ENCODE measurements at regions not wholly inside any gene's neighbourhood (a gene's known extent, or its start where the extent isn't known, plus 50 kb on each side); places are given as distances from the start of the nearest gene placed in this dataset.

DNA sequence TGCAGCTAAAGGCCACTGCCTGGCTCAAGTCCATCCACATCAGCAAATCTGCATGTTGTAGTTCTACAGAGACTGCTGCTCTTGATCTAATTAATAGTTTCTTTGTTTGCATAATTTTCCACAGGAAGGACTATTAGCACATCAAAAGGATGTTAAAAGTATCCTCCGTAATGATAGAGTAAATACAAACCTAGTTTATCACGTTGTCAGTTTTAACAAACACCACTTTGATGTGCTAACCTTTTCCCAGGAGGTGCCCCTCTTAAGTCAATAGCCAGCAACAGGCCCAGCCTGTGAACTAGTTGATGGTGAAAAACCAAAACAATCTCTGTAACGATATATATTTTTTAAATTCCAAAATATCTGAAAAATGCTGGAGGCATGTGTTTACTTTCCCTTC is 64.2 kb upstream of the SLC22A15 start:
- H3K27ac ChIP-seq (ENCODE audit: extremely low read depth, low read depth, low read length), result no peak overlapping the region
- H4K20me1 ChIP-seq (replicated peaks; ENCODE audit: control insufficient read depth, insufficient read depth, low read length), result no peaks in the 10 kb centered on the region
- no peak overlapping the region for H3K4me3 ChIP-seq
- peaks cover 3 to 8% of the 10 kb centered on the region in 2 experiments; a peak in 2 of 5 replicates for H3K27me3 ChIP-seq (ENCODE audit: control insufficient read depth in 2 of 2, insufficient read depth in 2 of 2, low read length in 2 of 2)
- H2AFZ ChIP-seq (ENCODE audit: low read depth, low read length), result no peak overlapping the region
- FAIRE-seq (no peak), ATAC-seq (no peak), DNase-seq (ENCODE audit: extremely low read depth in 1 of 4, low spot score in 3 of 4) (no peak)
- H3K9ac ChIP-seq (ENCODE audit: insufficient read depth in 1 of 2, low read depth in 2 of 2, low read length in 2 of 2), result no peak overlapping the region
- H3K79me2 ChIP-seq (ENCODE audit: control insufficient read depth, insufficient read depth, low read length), result no peaks in the 10 kb centered on the region
- ChIA-PET POLR2A (no interaction called here), CTCF (ENCODE audit: low intra/inter-chr PET ratio) (no interaction called here)
- H3K4me1 ChIP-seq (replicated peaks in 1 of 2; ENCODE audit: control insufficient read depth in 2 of 2, insufficient read depth in 2 of 2, low read length in 2 of 2), result no peaks in the 10 kb centered on the region
- H3K9me1 ChIP-seq (ENCODE audit: control insufficient read depth, insufficient read depth, low read length), result no peaks in the 10 kb centered on the region
- no peak overlapping the region for H3K4me2 ChIP-seq (ENCODE audit: insufficient read depth, low read length)
- no peaks in the 10 kb centered on the region for H3K9me3 ChIP-seq (replicated peaks; ENCODE audit: control insufficient read depth, insufficient read depth, low read depth, low read length)
- in situ Hi-C loops (cut with MboI), result no loop called here
- TF ChIP-seq, protein P1, sequence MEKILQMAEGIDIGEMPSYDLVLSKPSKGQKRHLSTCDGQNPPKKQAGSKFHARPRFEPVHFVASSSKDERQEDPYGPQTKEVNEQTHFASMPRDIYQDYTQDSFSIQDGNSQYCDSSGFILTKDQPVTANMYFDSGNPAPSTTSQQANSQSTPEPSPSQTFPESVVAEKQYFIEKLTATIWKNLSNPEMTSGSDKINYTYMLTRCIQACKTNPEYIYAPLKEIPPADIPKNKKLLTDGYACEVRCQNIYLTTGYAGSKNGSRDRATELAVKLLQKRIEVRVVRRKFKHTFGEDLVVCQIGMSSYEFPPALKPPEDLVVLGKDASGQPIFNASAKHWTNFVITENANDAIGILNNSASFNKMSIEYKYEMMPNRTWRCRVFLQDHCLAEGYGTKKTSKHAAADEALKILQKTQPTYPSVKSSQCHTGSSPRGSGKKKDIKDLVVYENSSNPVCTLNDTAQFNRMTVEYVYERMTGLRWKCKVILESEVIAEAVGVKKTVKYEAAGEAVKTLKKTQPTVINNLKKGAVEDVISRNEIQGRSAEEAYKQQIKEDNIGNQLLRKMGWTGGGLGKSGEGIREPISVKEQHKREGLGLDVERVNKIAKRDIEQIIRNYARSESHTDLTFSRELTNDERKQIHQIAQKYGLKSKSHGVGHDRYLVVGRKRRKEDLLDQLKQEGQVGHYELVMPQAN (IDR thresholded peaks at IDR 0.05; ENCODE audit: borderline replicate concordance), result no peak
- TF ChIP-seq FOXK1 (CRISPR knock-in tag; IDR thresholded peaks at IDR 0.05; ENCODE audit: borderline replicate concordance) (no peak), ZNF699 (CRISPR knock-in tag; IDR thresholded peaks at IDR 0.05; ENCODE audit: insufficient replicate concordance) (no peak), SIN3A (IDR thresholded peaks at IDR 0.05; ENCODE audit: borderline replicate concordance in 2 of 2, control insufficient read depth in 1 of 2, low read depth in 2 of 2, low read length in 2 of 2) (no peak), ERF (CRISPR knock-in tag; IDR thresholded peaks at IDR 0.05) (no peak), NFE2 (IDR thresholded peaks at IDR 0.05; ENCODE audit: low read depth) (no peak), CHD4 (IDR thresholded peaks at IDR 0.05; ENCODE audit: insufficient read depth, insufficient replicate concordance, low read depth, low read length, poor library complexity, severe bottlenecking) (no peak), SREBF1 (IDR thresholded peaks at IDR 0.05; ENCODE audit: borderline replicate concordance, low read depth, low read length) (no peak)
- TF ChIP-seq, protein P2, sequence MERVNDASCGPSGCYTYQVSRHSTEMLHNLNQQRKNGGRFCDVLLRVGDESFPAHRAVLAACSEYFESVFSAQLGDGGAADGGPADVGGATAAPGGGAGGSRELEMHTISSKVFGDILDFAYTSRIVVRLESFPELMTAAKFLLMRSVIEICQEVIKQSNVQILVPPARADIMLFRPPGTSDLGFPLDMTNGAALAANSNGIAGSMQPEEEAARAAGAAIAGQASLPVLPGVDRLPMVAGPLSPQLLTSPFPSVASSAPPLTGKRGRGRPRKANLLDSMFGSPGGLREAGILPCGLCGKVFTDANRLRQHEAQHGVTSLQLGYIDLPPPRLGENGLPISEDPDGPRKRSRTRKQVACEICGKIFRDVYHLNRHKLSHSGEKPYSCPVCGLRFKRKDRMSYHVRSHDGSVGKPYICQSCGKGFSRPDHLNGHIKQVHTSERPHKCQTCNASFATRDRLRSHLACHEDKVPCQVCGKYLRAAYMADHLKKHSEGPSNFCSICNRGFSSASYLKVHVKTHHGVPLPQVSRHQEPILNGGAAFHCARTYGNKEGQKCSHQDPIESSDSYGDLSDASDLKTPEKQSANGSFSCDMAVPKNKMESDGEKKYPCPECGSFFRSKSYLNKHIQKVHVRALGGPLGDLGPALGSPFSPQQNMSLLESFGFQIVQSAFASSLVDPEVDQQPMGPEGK (CRISPR knock-in tag; IDR thresholded peaks at IDR 0.05; ENCODE audit: borderline replicate concordance), result no peak
- TF ChIP-seq, protein P3, sequence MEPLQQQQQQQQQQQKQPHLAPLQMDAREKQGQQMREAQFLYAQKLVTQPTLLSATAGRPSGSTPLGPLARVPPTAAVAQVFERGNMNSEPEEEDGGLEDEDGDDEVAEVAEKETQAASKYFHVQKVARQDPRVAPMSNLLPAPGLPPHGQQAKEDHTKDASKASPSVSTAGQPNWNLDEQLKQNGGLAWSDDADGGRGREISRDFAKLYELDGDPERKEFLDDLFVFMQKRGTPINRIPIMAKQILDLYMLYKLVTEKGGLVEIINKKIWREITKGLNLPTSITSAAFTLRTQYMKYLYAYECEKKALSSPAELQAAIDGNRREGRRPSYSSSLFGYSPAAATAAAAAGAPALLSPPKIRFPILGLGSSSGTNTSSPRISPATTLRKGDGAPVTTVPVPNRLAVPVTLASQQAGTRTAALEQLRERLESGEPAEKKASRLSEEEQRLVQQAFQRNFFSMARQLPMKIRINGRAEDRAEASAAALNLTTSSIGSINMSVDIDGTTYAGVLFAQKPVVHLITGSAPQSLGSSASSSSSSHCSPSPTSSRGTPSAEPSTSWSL (CRISPR knock-in tag; IDR thresholded peaks at IDR 0.05; ENCODE audit: borderline replicate concordance), result no peak
- BruUV-seq (replicated peaks), result no TSS peak
- WGBS (ENCODE audit: insufficient coverage, low coverage, missing lambda C conversion rate), result 0% methylated on average over 3 of the region's 3 CpGs
- H3K36me3 ChIP-seq (ENCODE audit: control insufficient read depth, insufficient read depth, low read length), result no peaks in the 10 kb centered on the region
- intact Hi-C loops (cut with micrococcal nuclease), result no loop called here
